H1 (cell line): ENCODE measurements at regions not wholly inside any gene's neighbourhood (a gene's known extent, or its start where the extent isn't known, plus 50 kb on each side); places are given as distances from the start of the nearest gene placed in this dataset.

Source experiments
- CTCF ChIA-PET: fragments of 300-600 bp; sonication (Branson Sonifier 250); formaldehyde crosslinking; loops from one replicate; lab custom pipeline; 2021; ENCODE audit not compliant: partially characterized antibody; lab: Charles Lee
- POLR2A ChIA-PET: fragments of 300-600 bp; sonication (Branson Sonifier 250); formaldehyde crosslinking; loops from one replicate; lab custom pipeline; 2021; ENCODE audit warnings: inconsistent platforms; ENCODE audit not compliant: partially characterized antibody; lab: Charles Lee
- DNase-seq, 2 experiments: peaks; one replicate each; pipeline versions ENCODE4 v3.0.0 to v3.0.0-alpha.2; 2010 to 2022; ENCODE audit warnings: low spot score in 2 of 2, low read depth in 1 of 2, mixed read lengths in 1 of 2
- FAIRE-seq: peaks from 2 replicates; lab custom pipeline; 2011; peaks lifted over from hg19 to GRCh38; lab: Jason Lieb, UNC
- H2AFZ ChIP-seq: 2 replicates; pipeline ENCODE4 v1.8.1; 2012; ENCODE audit warnings: low read length, inconsistent platforms
- H2AK5ac ChIP-seq: 2 replicates; pipeline ENCODE4 v1.6.1; 2013; ENCODE audit warnings: low read depth, low read length
- H2BK120ac ChIP-seq: replicated peaks from 2 replicates; pipeline ENCODE3; 2013; ENCODE audit warnings: low read depth, low read length, inconsistent platforms
- H2BK12ac ChIP-seq: 2 replicates; pipeline ENCODE4 v1.6.1; 2013; ENCODE audit warnings: low read depth, low read length
- H2BK15ac ChIP-seq: 2 replicates; pipeline ENCODE4 v1.6.1; 2013; ENCODE audit warnings: low read length
- H2BK20ac ChIP-seq: 2 replicates; pipeline ENCODE4 v1.6.1; 2013; ENCODE audit warnings: low read length
- H2BK5ac ChIP-seq: 2 replicates; pipeline ENCODE4 v1.6.1; 2013; ENCODE audit warnings: low read depth, low read length
- H3K14ac ChIP-seq: 2 replicates; pipeline ENCODE4 v1.6.1; 2013; ENCODE audit warnings: inconsistent platforms; ENCODE audit not compliant: insufficient read length
- H3K18ac ChIP-seq: 2 replicates; pipeline ENCODE4 v1.6.1; 2013; ENCODE audit warnings: low read length; ENCODE audit errors: extremely low read depth
- H3K23ac ChIP-seq: 2 replicates; pipeline ENCODE4 v1.6.1; 2013; ENCODE audit warnings: inconsistent platforms; ENCODE audit not compliant: insufficient read length
- H3K23me2 ChIP-seq: 2 replicates; pipeline ENCODE4 v1.6.1; 2013; ENCODE audit warnings: low read depth, low read length
- H3K27ac ChIP-seq: 2 replicates; pipeline ENCODE4 v1.6.1; 2011; ENCODE audit warnings: low read depth, low read length, inconsistent platforms
- H3K27me3 ChIP-seq, 4 experiments: replicated peaks in 1 of 4; 1 replicate in 1 of 4; 2 replicates in 3 of 4; pipeline versions ENCODE4 v1.6.1 to v1.8.1; 2011 to 2013; ENCODE audit warnings: low read length in 3 of 4, mild to moderate bottlenecking in 3 of 4, inconsistent platforms in 2 of 4, mixed read lengths in 2 of 4, moderate library complexity in 1 of 4; ENCODE audit not compliant: control insufficient read depth in 3 of 4, insufficient read depth in 3 of 4; ENCODE audit errors: extremely low read depth in 1 of 4
- H3K36me3 ChIP-seq, 4 experiments: 2 replicates each; pipeline versions ENCODE4 v1.6.1 to v1.8.1; 2011 to 2013; ENCODE audit warnings: mild to moderate bottlenecking in 4 of 4, low read length in 3 of 4, moderate library complexity in 2 of 4, control low read depth in 1 of 4, inconsistent platforms in 1 of 4; ENCODE audit not compliant: insufficient read depth in 4 of 4, control insufficient read depth in 2 of 4
- H3K4ac ChIP-seq: replicated peaks from 2 replicates; pipeline ENCODE3; 2013; ENCODE audit warnings: low read length, low read depth, mixed read lengths, inconsistent platforms; ENCODE audit not compliant: insufficient read length
- H3K4me1 ChIP-seq, 4 experiments: replicated peaks in 1 of 4; 1 replicate in 1 of 4; 2 replicates in 3 of 4; pipeline versions ENCODE4 v1.6.1 to v1.8.1; 2011 to 2013; ENCODE audit warnings: low read length in 3 of 4, inconsistent platforms in 2 of 4, mixed read lengths in 1 of 4; ENCODE audit not compliant: insufficient read depth in 4 of 4, control insufficient read depth in 3 of 4
- H3K4me2 ChIP-seq, 2 experiments: 2 replicates each; pipeline versions ENCODE4 v1.6.1 to v1.8.1; 2011 to 2013; ENCODE audit warnings: low read depth in 2 of 2, low read length in 2 of 2, control low read depth in 1 of 2, inconsistent platforms in 1 of 2, mild to moderate bottlenecking in 1 of 2; ENCODE audit not compliant: insufficient read depth in 1 of 2
- H3K4me3 ChIP-seq, 4 experiments: fragments of 200-600, 300-600 bp in 1 of 4; sonication (generic), shearing (Covaris generic), sonication (Bioruptor Twin) in 1 of 4; 2 replicates each; pipeline versions ENCODE4 v1.5.1 to v1.8.1; 2011 to 2016; ENCODE audit warnings: low read length in 4 of 4, low read depth in 3 of 4, control low read depth in 2 of 4, inconsistent platforms in 2 of 4, mild to moderate bottlenecking in 2 of 4, mixed read lengths in 1 of 4, moderate library complexity in 1 of 4; ENCODE audit not compliant: insufficient read depth in 2 of 4; ENCODE audit errors: extremely low read depth in 1 of 4
- H3K56ac ChIP-seq: replicated peaks from 2 replicates; pipeline ENCODE3; 2013; ENCODE audit warnings: low read depth, mild to moderate bottlenecking, mixed read lengths, low read length, inconsistent platforms; ENCODE audit not compliant: insufficient read length
- H3K79me1 ChIP-seq: 2 replicates; pipeline ENCODE4 v1.6.1; 2013; ENCODE audit warnings: low read depth, low read length, control low read depth
- H3K79me2 ChIP-seq, 2 experiments: 2 replicates each; pipeline versions ENCODE4 v1.6.1 to v1.8.1; 2012 to 2013; ENCODE audit warnings: low read length in 2 of 2, mild to moderate bottlenecking in 2 of 2, inconsistent platforms in 1 of 2; ENCODE audit not compliant: insufficient read depth in 2 of 2, control insufficient read depth in 1 of 2
- H3K9ac ChIP-seq, 4 experiments: replicated peaks in 1 of 4; 1 replicate in 1 of 4; 2 replicates in 3 of 4; pipeline versions ENCODE4 v1.6.1 to v1.8.1; 2011 to 2013; ENCODE audit warnings: low read depth in 3 of 4, low read length in 3 of 4, control low read depth in 2 of 4, mild to moderate bottlenecking in 2 of 4, moderate library complexity in 2 of 4, inconsistent platforms in 1 of 4; ENCODE audit errors: extremely low read depth in 1 of 4
- H3K9me3 ChIP-seq, 2 experiments: 2 replicates each; pipeline versions ENCODE4 v1.6.1 to v1.8.1; 2012 to 2013; ENCODE audit warnings: mild to moderate bottlenecking in 2 of 2, moderate library complexity in 2 of 2, control low read depth in 1 of 2, inconsistent platforms in 1 of 2, low read depth in 1 of 2, low read length in 1 of 2, mixed read lengths in 1 of 2; ENCODE audit not compliant: insufficient read depth in 2 of 2
- H4K20me1 ChIP-seq, 2 experiments: replicated peaks in 1 of 2; 2 replicates each; pipeline versions ENCODE3 to v1.8.1; 2011 to 2013; ENCODE audit warnings: inconsistent platforms in 2 of 2, low read length in 2 of 2, mild to moderate bottlenecking in 1 of 2; ENCODE audit not compliant: insufficient read depth in 2 of 2, control insufficient read depth in 1 of 2
- H4K5ac ChIP-seq: 2 replicates; pipeline ENCODE4 v1.6.1; 2013; ENCODE audit warnings: low read length, low read depth, mixed read lengths, inconsistent platforms; ENCODE audit not compliant: insufficient read length
- H4K8ac ChIP-seq: 2 replicates; pipeline ENCODE4 v1.8.0; 2013; ENCODE audit warnings: mild to moderate bottlenecking, moderate library complexity, low read length, inconsistent platforms; ENCODE audit not compliant: insufficient read depth; ENCODE audit errors: extremely low read depth
- H4K91ac ChIP-seq: replicated peaks from 2 replicates; pipeline ENCODE3; 2013; ENCODE audit warnings: low read length, mixed read lengths, inconsistent platforms; ENCODE audit not compliant: insufficient read length
- CBX8 ChIP-seq: fragments of 300-800, 300-1000 bp; sonication (generic); IDR thresholded peaks from 2 replicates; pipeline ENCODE4 v1.7.1; 2016; ENCODE audit warnings: low read depth, low read length, borderline replicate concordance
- JUN ChIP-seq: IDR thresholded peaks from 2 replicates; pipeline ENCODE4 v1.6.1; 2011; ENCODE audit warnings: low read depth, mild to moderate bottlenecking, improper control_type of control experiment, low read length
- SIX5 ChIP-seq: IDR thresholded peaks from 2 replicates; pipeline ENCODE4 v1.6.1; 2011; ENCODE audit warnings: mild to moderate bottlenecking, low read depth, low read length
- WGBS, 2 experiments: shearing (Covaris generic) in 1 of 2; methylation state at CpG; one replicate each; pipeline versions ENCODE4 v1.1.6 to v1.1.7; 2013 to 2015; ENCODE audit warnings: low lambda C conversion rate in 2 of 2, mixed read lengths in 2 of 2, inconsistent platforms in 1 of 2, low coverage in 1 of 2, missing lambda C conversion rate in 1 of 2; ENCODE audit not compliant: insufficient replicate concordance in 2 of 2, insufficient coverage in 1 of 2, insufficient read length in 1 of 2; ENCODE audit errors: extremely low coverage in 1 of 2, missing lambda C conversion rate in 1 of 2; 5-methylcytosine and 5-hydroxymethylcytosine counted together
- TF ChIP-seq, protein P1 (sequence below): IDR thresholded peaks from 2 replicates; pipeline ENCODE4 v1.6.1; 2012; ENCODE audit warnings: inconsistent platforms

DNA sequence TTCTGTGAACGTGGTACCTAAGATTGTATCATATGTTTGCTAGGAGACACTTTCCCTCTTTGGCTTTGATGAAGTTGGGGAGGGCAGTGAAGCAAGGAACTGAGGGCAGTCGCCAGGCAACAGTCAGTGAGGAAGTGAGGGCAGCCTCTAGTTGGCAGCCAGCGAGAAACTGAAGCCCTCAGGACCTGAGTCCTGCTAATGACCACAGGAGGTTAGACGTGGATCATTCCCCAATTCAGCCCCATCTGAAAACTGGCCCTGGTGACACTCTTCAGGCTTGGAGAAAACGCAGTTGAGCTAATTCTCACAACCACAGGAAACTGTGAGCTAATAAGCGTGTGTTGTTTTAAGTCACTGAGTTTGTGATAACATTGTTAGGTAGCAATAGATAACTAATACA, 84.5 kb upstream of the REG3G start:
- Histone ChIP-seq H2BK120ac (no peak overlapping the region), H3K27me3 (no peaks in the 10 kb centered on the region), H3K79me1 (no peaks in the 10 kb centered on the region), H3K18ac (no peak overlapping the region), H3K23ac (no peak overlapping the region), H2BK5ac (no peak overlapping the region), H3K4me1 (no peaks in the 10 kb centered on the region), H3K14ac (no peak overlapping the region), H3K56ac (no peak overlapping the region), H3K27ac (no peak overlapping the region), H3K36me3 (no peaks in the 10 kb centered on the region), H2AFZ (peak overlapping the region; percentile 36; the same call in 1 of the 2 replicates), H3K79me2 (no peaks in the 10 kb centered on the region), H2BK15ac (no peak overlapping the region), H3K23me2 (no peaks in the 10 kb centered on the region), H3K4me2 (no peak overlapping the region), H2AK5ac (no peak overlapping the region), H3K9me3 (no peaks in the 10 kb centered on the region), H4K20me1 (no peaks in the 10 kb centered on the region), H3K9ac (no peak overlapping the region), H4K91ac (no peak overlapping the region), H4K5ac (no peak overlapping the region), H3K4me3 (no peak overlapping the region), H2BK12ac (no peak overlapping the region), H2BK20ac (no peak overlapping the region), H4K8ac (no peak overlapping the region), H3K4ac (no peak overlapping the region)
- POLR2A ChIA-PET, result no interaction called here
- FAIRE-seq (no peak), DNase-seq (no peak)
- CTCF ChIA-PET, result interaction anchor here (1.4 to 1.6 kb wide), 2 partner anchors 40 to 268 kb away, joined by 4 read pairs; no protein-coding TSS in a partner anchor
- 77% methylated on average over 6 of the region's 6 CpGs; no CpG with 5 or more reads in 1 of the 2 experiments for WGBS, 2 experiments
- TF ChIP-seq SIX5 (no peak), JUN (no peak), CBX8 (no peak)
- TF ChIP-seq, protein P1, sequence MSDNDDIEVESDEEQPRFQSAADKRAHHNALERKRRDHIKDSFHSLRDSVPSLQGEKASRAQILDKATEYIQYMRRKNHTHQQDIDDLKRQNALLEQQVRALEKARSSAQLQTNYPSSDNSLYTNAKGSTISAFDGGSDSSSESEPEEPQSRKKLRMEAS, result no peak
